ENCODE measurements at regions not wholly inside any gene's neighbourhood (a gene's known extent, or its start where the extent isn't known, plus 50 kb on each side); places are given as distances from the start of the nearest gene placed in this dataset.

DNA sequence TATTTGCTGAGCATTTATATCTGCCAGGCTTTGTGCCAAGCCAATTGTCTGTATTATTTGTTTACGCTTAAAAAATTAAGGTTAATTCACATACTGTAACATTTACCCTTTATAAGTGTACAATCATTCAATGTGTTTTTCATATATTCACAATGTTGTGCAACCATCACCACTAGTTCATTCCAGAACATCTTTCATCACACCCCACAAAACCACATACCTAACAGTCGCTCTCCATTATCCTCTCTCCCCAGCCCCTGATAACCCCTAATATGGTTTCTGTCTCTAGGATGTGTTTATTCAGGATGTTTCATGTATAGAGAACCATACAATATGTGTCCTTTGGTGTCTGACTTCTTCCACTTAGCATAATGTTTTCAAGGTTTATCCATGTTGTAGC lies 234.1 kb downstream of the INSIG2 start:
- Histone ChIP-seq H4K20me1 (ENCODE audit: insufficient read depth, poor library complexity, severe bottlenecking) (no peaks in the 10 kb centered on the region), H3K9me2 (replicated peaks; ENCODE audit: insufficient read depth) (no peaks in the 10 kb centered on the region), H2AFZ (no peak overlapping the region), H3K27me3 (peaks cover 4% of the 10 kb centered on the region), H3K9me3 (ENCODE audit: low read depth) (no peaks in the 10 kb centered on the region), H3K27ac (no peak overlapping the region), H3K36me3 (replicated peaks; ENCODE audit: insufficient read depth, low read depth) (no peaks in the 10 kb centered on the region), H3K4me3 (no peak overlapping the region), H3K79me2 (no peaks in the 10 kb centered on the region), H3K4me2 (no peak overlapping the region), H3K4me1 (ENCODE audit: insufficient read depth) (peaks cover 16% of the 10 kb centered on the region)
- TF ChIP-seq, protein P1, sequence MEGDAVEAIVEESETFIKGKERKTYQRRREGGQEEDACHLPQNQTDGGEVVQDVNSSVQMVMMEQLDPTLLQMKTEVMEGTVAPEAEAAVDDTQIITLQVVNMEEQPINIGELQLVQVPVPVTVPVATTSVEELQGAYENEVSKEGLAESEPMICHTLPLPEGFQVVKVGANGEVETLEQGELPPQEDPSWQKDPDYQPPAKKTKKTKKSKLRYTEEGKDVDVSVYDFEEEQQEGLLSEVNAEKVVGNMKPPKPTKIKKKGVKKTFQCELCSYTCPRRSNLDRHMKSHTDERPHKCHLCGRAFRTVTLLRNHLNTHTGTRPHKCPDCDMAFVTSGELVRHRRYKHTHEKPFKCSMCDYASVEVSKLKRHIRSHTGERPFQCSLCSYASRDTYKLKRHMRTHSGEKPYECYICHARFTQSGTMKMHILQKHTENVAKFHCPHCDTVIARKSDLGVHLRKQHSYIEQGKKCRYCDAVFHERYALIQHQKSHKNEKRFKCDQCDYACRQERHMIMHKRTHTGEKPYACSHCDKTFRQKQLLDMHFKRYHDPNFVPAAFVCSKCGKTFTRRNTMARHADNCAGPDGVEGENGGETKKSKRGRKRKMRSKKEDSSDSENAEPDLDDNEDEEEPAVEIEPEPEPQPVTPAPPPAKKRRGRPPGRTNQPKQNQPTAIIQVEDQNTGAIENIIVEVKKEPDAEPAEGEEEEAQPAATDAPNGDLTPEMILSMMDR (IDR thresholded peaks at IDR 0.05; ENCODE audit: poor library complexity), result no peak
- no peak for TF ChIP-seq EZH2 (IDR thresholded peaks at IDR 0.05; ENCODE audit: borderline replicate concordance)
- no peak for TF ChIP-seq EZH2phosphoT487 (IDR thresholded peaks at IDR 0.05; ENCODE audit: low read depth, severe bottlenecking, unreplicated experiment)
- no peak for DNase-seq (ENCODE audit: low spot score)
- 69% methylated on average over 2 of the region's 2 CpGs for WGBS (ENCODE audit: low lambda C conversion rate, missing lambda C conversion rate)

DNA sequence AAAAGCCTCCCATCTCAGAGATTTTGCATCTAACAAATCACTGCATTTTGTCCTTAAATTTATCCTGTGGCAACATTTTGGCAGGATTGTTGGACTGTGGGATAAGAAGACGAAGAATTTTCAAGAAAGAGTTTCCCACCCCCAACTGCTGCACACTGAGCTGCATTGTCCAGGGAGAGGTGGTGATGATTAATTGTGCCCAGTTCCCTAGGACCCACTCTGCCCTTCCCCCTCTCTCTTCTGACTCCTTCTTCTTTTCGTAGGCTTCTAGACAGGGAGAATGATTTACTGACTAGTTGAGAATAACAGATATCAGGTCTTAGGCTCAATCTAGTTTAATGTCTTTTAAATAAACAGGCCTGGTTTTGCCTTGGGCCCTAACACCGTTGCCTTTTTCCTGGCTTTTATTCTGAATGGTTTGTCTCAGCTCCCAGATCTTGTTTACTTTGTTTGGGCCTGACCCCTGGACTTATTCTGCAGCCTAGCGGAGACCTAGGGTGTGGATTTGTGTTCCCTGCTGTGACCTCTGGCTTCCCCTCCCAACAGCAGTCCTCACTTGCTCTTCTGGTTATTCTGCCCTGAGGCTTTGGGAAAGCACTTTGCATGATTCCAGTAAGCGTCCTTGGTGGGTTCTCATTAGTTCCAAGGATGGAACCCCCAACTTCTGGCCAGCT lies 233.3 kb downstream of the INSIG2 start:
- DNase-seq (ENCODE audit: low spot score), result no peak
- Histone ChIP-seq H2AFZ (no peak overlapping the region), H3K4me1 (ENCODE audit: insufficient read depth) (peaks cover 16% of the 10 kb centered on the region), H3K79me2 (no peaks in the 10 kb centered on the region), H3K27ac (peak overlapping the region; percentile 26), H3K27me3 (peaks cover 4% of the 10 kb centered on the region), H3K36me3 (replicated peaks; ENCODE audit: insufficient read depth, low read depth) (no peaks in the 10 kb centered on the region), H3K9me2 (replicated peaks; ENCODE audit: insufficient read depth) (no peaks in the 10 kb centered on the region), H3K9me3 (ENCODE audit: low read depth) (no peaks in the 10 kb centered on the region), H3K4me3 (no peak overlapping the region), H3K4me2 (no peak overlapping the region), H4K20me1 (ENCODE audit: insufficient read depth, poor library complexity, severe bottlenecking) (no peaks in the 10 kb centered on the region)
- TF ChIP-seq, protein P1 (IDR thresholded peaks at IDR 0.05; ENCODE audit: poor library complexity), result no peak
- 26% methylated on average over 5 of the region's 5 CpGs for WGBS (ENCODE audit: low lambda C conversion rate, missing lambda C conversion rate)

GRCh38 chr2:118320658-118321057 lies 232.4 kb downstream of the INSIG2 start:
- Histone ChIP-seq H3K9me3 (ENCODE audit: low read depth) (no peaks in the 10 kb centered on the region), H3K79me2 (no peaks in the 10 kb centered on the region), H4K20me1 (ENCODE audit: insufficient read depth, poor library complexity, severe bottlenecking) (no peaks in the 10 kb centered on the region), H3K9me2 (replicated peaks; ENCODE audit: insufficient read depth) (no peaks in the 10 kb centered on the region), H3K4me1 (ENCODE audit: insufficient read depth) (peaks cover 16% of the 10 kb centered on the region), H3K4me3 (no peak overlapping the region), H2AFZ (no peak overlapping the region), H3K4me2 (no peak overlapping the region), H3K27me3 (peaks cover 4% of the 10 kb centered on the region), H3K36me3 (replicated peaks; ENCODE audit: insufficient read depth, low read depth) (no peaks in the 10 kb centered on the region), H3K27ac (peak overlapping the region; percentile 54)
- TF ChIP-seq EZH2phosphoT487 (IDR thresholded peaks at IDR 0.05; ENCODE audit: low read depth, severe bottlenecking, unreplicated experiment) (no peak), EZH2 (IDR thresholded peaks at IDR 0.05; ENCODE audit: borderline replicate concordance) (no peak)
- TF ChIP-seq, protein P1 (IDR thresholded peaks at IDR 0.05; ENCODE audit: poor library complexity), result no peak
- peak; percentile 28 for DNase-seq (ENCODE audit: low spot score)
- WGBS (ENCODE audit: low lambda C conversion rate, missing lambda C conversion rate), result 57% methylated on average over 4 of the region's 4 CpGs

Measured in hepatocyte (in vitro differentiated cells).